ENCODE measurements at regions not wholly inside any gene's neighbourhood (a gene's known extent, or its start where the extent isn't known, plus 50 kb on each side); places are given as distances from the start of the nearest gene placed in this dataset.
"Not testable (repeated sequence)": the region's sequence is repeated elsewhere in the genome, so short reads cannot be mapped to it uniquely, and the experiment has no call there.

DNA sequence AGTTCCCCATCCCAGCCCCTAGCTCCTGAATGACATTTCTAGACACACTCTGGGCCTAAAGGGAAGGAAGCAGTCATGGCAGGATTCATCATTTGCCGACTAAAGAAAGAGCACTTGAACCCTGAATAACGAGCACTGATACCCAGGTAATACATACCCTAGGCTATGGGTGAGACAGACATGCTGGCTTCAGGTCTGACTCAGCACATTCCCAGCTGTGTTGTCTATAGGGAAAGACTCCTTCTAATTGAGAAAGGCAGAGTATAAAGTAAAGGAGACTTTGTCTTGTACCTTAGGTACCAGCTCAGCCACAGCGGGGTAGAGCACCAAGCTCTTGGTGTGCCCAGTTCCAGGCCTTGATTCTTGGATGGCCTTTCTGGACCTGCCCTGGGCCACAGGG lies 870.5 kb downstream of the PDCD6IP start:
- Mint-ChIP-seq H3K4me1 (ENCODE audit: low read depth) (no peaks in the 10 kb centered on the region), H3K27me3 (ENCODE audit: low read depth) (peaks cover 1% of the 10 kb centered on the region), H3K36me3 (ENCODE audit: low read depth) (no peaks in the 10 kb centered on the region), H3K4me3 (ENCODE audit: unreplicated experiment) (no peak overlapping the region), H3K27ac (ENCODE audit: unreplicated experiment) (no peak overlapping the region), H3K9me3 (ENCODE audit: low read depth) (peaks cover 10% of the 10 kb centered on the region)
- DNase-seq (ENCODE audit: low spot score), result no peak
- TF ChIP-seq, protein P1, sequence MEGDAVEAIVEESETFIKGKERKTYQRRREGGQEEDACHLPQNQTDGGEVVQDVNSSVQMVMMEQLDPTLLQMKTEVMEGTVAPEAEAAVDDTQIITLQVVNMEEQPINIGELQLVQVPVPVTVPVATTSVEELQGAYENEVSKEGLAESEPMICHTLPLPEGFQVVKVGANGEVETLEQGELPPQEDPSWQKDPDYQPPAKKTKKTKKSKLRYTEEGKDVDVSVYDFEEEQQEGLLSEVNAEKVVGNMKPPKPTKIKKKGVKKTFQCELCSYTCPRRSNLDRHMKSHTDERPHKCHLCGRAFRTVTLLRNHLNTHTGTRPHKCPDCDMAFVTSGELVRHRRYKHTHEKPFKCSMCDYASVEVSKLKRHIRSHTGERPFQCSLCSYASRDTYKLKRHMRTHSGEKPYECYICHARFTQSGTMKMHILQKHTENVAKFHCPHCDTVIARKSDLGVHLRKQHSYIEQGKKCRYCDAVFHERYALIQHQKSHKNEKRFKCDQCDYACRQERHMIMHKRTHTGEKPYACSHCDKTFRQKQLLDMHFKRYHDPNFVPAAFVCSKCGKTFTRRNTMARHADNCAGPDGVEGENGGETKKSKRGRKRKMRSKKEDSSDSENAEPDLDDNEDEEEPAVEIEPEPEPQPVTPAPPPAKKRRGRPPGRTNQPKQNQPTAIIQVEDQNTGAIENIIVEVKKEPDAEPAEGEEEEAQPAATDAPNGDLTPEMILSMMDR (IDR thresholded peaks at IDR 0.05), result no peak

DNA sequence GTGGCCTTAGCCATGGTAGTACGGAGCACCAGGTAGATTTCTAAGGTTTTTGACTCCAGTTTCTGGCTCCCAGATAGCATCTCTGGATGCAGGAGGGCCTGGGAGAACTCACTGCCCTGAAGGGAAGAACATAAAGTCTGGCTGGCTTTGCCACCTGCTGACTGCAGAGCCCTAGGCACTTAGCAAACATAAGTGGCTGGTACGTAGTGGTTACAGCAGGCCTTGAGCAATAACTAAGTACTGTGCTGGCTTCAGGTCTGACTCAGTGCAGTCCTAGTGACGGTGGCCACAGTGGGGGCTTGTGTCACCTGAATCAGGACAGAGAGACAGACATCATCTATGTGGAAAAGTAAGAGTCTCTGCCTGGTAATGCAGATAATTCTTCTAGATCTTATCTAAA lies 871.1 kb downstream of the PDCD6IP start:
- Mint-ChIP-seq H3K4me3 (ENCODE audit: unreplicated experiment) (no peak overlapping the region), H3K9me3 (ENCODE audit: low read depth) (peaks cover 10% of the 10 kb centered on the region), H3K36me3 (ENCODE audit: low read depth) (no peaks in the 10 kb centered on the region), H3K27ac (ENCODE audit: unreplicated experiment) (no peak overlapping the region), H3K27me3 (ENCODE audit: low read depth) (peaks cover 1% of the 10 kb centered on the region), H3K4me1 (ENCODE audit: low read depth) (no peaks in the 10 kb centered on the region)
- no peak for DNase-seq (ENCODE audit: low spot score)
- TF ChIP-seq, protein P1 (IDR thresholded peaks at IDR 0.05), result no peak

DNA sequence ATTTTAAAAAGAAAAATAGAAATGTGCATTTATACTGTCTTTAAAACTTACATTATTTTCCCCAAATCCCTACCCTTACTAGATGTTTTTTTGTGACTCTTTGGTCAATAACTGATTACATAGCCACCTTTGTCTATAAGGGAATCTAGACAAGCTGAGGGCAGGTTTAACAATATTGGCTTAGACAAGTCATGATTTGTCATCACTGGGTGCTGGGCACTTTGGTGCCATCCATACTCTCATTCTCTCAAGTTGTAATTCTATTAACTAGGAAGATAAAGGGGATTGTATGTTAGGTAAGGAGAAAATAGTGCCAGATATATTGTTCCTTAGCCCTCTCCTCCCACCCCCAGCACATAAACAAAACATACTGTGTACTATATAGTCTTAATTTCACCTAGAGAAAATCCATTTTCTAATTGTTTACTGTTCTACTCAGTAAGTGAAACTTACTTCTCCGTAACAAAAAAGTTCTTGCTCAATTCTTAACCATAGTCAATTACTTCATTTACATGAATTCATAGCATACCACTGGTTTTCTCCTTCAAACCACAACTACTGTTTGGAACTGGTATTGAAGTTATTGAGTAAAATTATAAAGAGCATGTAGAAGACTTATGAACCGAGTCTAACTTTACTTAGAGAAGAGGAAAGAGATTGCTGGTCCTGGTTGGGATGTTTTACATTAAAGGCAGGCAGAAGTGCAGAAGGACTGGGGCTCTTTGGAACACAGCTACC lies 877.1 kb downstream of the PDCD6IP start:
- Mint-ChIP-seq H3K27me3 (ENCODE audit: low read depth) (peaks cover 1% of the 10 kb centered on the region), H3K36me3 (ENCODE audit: low read depth) (peaks cover 2% of the 10 kb centered on the region), H3K4me1 (ENCODE audit: low read depth) (no peaks in the 10 kb centered on the region), H3K9me3 (ENCODE audit: low read depth) (peaks cover 10% of the 10 kb centered on the region), H3K27ac (ENCODE audit: unreplicated experiment) (no peak overlapping the region), H3K4me3 (ENCODE audit: unreplicated experiment) (no peak overlapping the region)
- TF ChIP-seq, protein P1 (IDR thresholded peaks at IDR 0.05), result no peak
- no peak for DNase-seq (ENCODE audit: low spot score)

DNA sequence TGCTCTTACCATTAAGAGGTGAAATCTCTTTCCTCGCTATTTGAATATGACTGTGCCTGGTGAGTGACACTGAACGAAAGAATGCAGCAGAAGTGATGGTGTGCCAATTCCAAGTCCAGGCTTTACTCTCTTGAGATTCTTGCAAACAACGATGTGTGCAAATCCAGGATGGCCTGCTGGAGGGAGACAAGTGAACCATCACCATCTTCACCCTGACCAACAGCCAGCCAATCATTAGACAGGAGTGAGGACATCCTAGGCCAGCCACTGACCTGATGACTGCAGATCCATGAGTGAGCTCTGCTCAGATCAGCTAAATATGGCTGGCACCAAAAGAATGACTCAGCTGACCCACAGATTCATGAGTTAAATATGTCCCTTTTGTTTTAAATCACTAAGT lies 878.0 kb downstream of the PDCD6IP start:
- H3K27ac Mint-ChIP-seq (ENCODE audit: unreplicated experiment), result no peak overlapping the region
- peaks cover 1% of the 10 kb centered on the region for H3K27me3 Mint-ChIP-seq (ENCODE audit: low read depth)
- DNase-seq (ENCODE audit: low spot score), result no peak
- no peak overlapping the region for H3K4me3 Mint-ChIP-seq (ENCODE audit: unreplicated experiment)
- peaks cover 3% of the 10 kb centered on the region for H3K36me3 Mint-ChIP-seq (ENCODE audit: low read depth)
- TF ChIP-seq, protein P1 (IDR thresholded peaks at IDR 0.05), result no peak
- peaks cover 10% of the 10 kb centered on the region for H3K9me3 Mint-ChIP-seq (ENCODE audit: low read depth)
- H3K4me1 Mint-ChIP-seq (ENCODE audit: low read depth), result no peaks in the 10 kb centered on the region

DNA sequence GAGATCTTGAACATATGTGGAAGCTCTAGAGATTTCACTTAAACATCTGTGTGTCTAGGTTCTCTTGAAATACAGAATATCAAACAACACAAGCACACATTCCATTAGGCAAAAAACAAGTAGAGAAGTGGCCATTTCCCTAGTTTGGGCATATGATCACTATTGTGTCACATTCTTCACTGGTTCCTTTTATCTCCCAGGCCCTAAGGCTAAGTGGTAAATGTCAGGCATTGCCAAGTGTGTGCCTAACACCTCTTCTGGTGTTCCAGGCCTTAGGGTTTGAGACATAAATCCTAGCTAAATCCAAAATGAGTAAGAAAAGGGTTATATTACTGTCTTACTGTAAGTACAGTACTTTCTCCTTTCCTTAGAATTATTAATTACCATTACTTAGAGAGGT lies 880.1 kb downstream of the PDCD6IP start:
- H3K27me3 Mint-ChIP-seq (ENCODE audit: low read depth), result peaks cover 2% of the 10 kb centered on the region
- peaks cover 5% of the 10 kb centered on the region for H3K9me3 Mint-ChIP-seq (ENCODE audit: low read depth)
- H3K4me1 Mint-ChIP-seq (ENCODE audit: low read depth), result no peaks in the 10 kb centered on the region
- H3K4me3 Mint-ChIP-seq (ENCODE audit: unreplicated experiment), result no peak overlapping the region
- TF ChIP-seq, protein P1 (IDR thresholded peaks at IDR 0.05), result no peak
- no peak overlapping the region for H3K27ac Mint-ChIP-seq (ENCODE audit: unreplicated experiment)
- DNase-seq (ENCODE audit: low spot score), result no peak
- H3K36me3 Mint-ChIP-seq (ENCODE audit: low read depth), result peaks cover 5% of the 10 kb centered on the region

DNA sequence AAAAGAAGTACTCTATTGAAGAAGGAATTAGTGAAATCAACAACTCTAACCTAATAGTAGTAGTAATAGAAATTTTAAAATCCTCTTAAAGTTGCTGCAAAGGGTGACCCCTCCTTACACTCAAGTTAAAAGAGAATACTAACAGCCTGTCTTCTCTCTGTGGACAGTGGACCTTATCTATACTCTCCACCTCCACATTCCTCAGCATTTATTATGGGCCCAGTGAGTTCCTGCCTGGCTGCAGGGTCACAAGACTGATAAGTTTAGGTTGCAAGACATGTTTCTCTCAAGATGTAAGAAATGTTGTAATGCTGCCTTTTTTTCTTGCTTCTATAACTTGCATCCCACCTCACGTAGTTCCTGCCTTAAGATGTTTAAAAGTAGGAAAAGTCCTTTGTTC lies 880.6 kb downstream of the PDCD6IP start:
- H3K4me3 Mint-ChIP-seq (ENCODE audit: unreplicated experiment); DNase-seq (ENCODE audit: low spot score); H3K9me3 Mint-ChIP-seq (ENCODE audit: low read depth); H3K36me3 Mint-ChIP-seq (ENCODE audit: low read depth); H3K27ac Mint-ChIP-seq (ENCODE audit: unreplicated experiment); H3K27me3 Mint-ChIP-seq (ENCODE audit: low read depth); H3K4me1 Mint-ChIP-seq (ENCODE audit: low read depth): not testable (repeated sequence)
